GM23248 (cell line): ENCODE measurements at regions not wholly inside any gene's neighbourhood (a gene's known extent, or its start where the extent isn't known, plus 50 kb on each side); places are given as distances from the start of the nearest gene placed in this dataset.
"Not testable (repeated sequence)": the region's sequence is repeated elsewhere in the genome, so short reads cannot be mapped to it uniquely, and the experiment has no call there.

Experiments
- DNase-seq: peaks from one replicate; pipeline ENCODE4 v3.0.0-alpha.2; 2015
- H2AFZ ChIP-seq: fragments of 200-600 bp; sonication (generic); 2 replicates; pipeline ENCODE4 v1.6.1; 2016; ENCODE audit warnings: antibody characterized with exemption
- H3F3A ChIP-seq: fragments of 200-600 bp; sonication (generic); 2 replicates; pipeline ENCODE4 v1.6.1; 2016; ENCODE audit warnings: mild to moderate bottlenecking, antibody characterized with exemption, mixed run types; ENCODE audit not compliant: insufficient read depth
- H3K27ac ChIP-seq: fragments of 200-600 bp; sonication (generic); 2 replicates; pipeline ENCODE4 v1.5.1; 2016; ENCODE audit warnings: mild to moderate bottlenecking
- H3K27me3 ChIP-seq: fragments of 200-600 bp; sonication (generic); replicated peaks from 2 replicates; pipeline ENCODE4 v1.6.1; 2016; ENCODE audit warnings: mild to moderate bottlenecking; ENCODE audit not compliant: insufficient read depth
- H3K36me3 ChIP-seq: fragments of 200-600 bp; sonication (generic); 2 replicates; pipeline ENCODE4 v1.6.1; 2016; ENCODE audit warnings: low read depth, mild to moderate bottlenecking
- H3K4me1 ChIP-seq: fragments of 200-600 bp; sonication (generic); 2 replicates; pipeline ENCODE4 v1.6.1; 2016; ENCODE audit warnings: mild to moderate bottlenecking; ENCODE audit not compliant: insufficient read depth
- H3K4me2 ChIP-seq: fragments of 200-600 bp; sonication (generic); one replicate; pipeline ENCODE4 v1.6.1; 2016; ENCODE audit warnings: mild to moderate bottlenecking; ENCODE audit not compliant: unreplicated experiment
- H3K4me3 ChIP-seq: fragments of 200-600 bp; sonication (generic); 2 replicates; pipeline ENCODE4 v1.5.1; 2016; ENCODE audit warnings: mild to moderate bottlenecking
- H3K79me2 ChIP-seq: fragments of 200-600 bp; sonication (generic); 2 replicates; pipeline ENCODE4 v1.6.1; 2016; ENCODE audit warnings: mild to moderate bottlenecking; ENCODE audit not compliant: insufficient read depth
- H3K9ac ChIP-seq: fragments of 200-600 bp; sonication (generic); 2 replicates; pipeline ENCODE4 v1.6.1; 2016; ENCODE audit warnings: mild to moderate bottlenecking
- H3K9me2 ChIP-seq: fragments of 200-600 bp; sonication (generic); 2 replicates; pipeline ENCODE4 v1.6.1; 2016; ENCODE audit warnings: mixed run types, mild to moderate bottlenecking, moderate library complexity; ENCODE audit not compliant: insufficient read depth
- H3K9me3 ChIP-seq: fragments of 200-600 bp; sonication (generic); one replicate; pipeline ENCODE4 v1.6.1; 2017; ENCODE audit warnings: low read depth
- H4K20me1 ChIP-seq: fragments of 200-600 bp; sonication (generic); 2 replicates; pipeline ENCODE4 v1.6.0; 2016; ENCODE audit not compliant: insufficient read depth
- EZH2 ChIP-seq: fragments of 200-600 bp; sonication (generic); IDR thresholded peaks from 2 replicates; pipeline ENCODE4 v1.6.1; 2018; ENCODE audit warnings: antibody characterized with exemption, mild to moderate bottlenecking; ENCODE audit not compliant: insufficient read depth, poor library complexity, severe bottlenecking
- EZH2phosphoT487 ChIP-seq: fragments of 200-600 bp; sonication (generic); IDR thresholded peaks from 2 replicates; pipeline ENCODE4 v1.6.1; 2018; ENCODE audit warnings: antibody characterized with exemption, moderate library complexity, mild to moderate bottlenecking, low read depth; ENCODE audit not compliant: insufficient read depth
- WGBS, 2 experiments: methylation state at CpG; one replicate each; pipeline ENCODE4 v1.1.6; 2015 to 2017; ENCODE audit warnings: low lambda C conversion rate in 2 of 2, low coverage in 1 of 2; ENCODE audit errors: missing lambda C conversion rate in 2 of 2; 5-methylcytosine and 5-hydroxymethylcytosine counted together
- in situ Hi-C: fragments of 300-500 bp; cut with MboI; formaldehyde crosslinking; loops from 2 replicates; pipeline ENCODE4 v1.15.0; 2020

GRCh38 chr5:39657943-39658342 lies 233.2 kb upstream of the DAB2 start:
- no peak for DNase-seq

GRCh38 chr5:39656600-39656999 lies 231.8 kb upstream of the DAB2 start:
- Histone ChIP-seq H3K4me1 (peaks cover 9% of the 10 kb centered on the region), H2AFZ (no peak overlapping the region), H3K36me3 (no peaks in the 10 kb centered on the region), H3K9ac (no peak overlapping the region), H3K27me3 (no peaks in the 10 kb centered on the region), H3K4me3 (no peak overlapping the region), H3K9me3 (no peaks in the 10 kb centered on the region), H3K4me2 (no peak overlapping the region), H3K9me2 (no peaks in the 10 kb centered on the region), H4K20me1 (no peaks in the 10 kb centered on the region), H3F3A (no peaks in the 10 kb centered on the region; the same call in 1 of the 2 replicates), H3K79me2 (no peaks in the 10 kb centered on the region), H3K27ac (no peak overlapping the region)
- no peak for DNase-seq
- in situ Hi-C loops: no loop called here
- TF ChIP-seq EZH2 (no peak), EZH2phosphoT487 (no peak)

More at GRCh38 chr5:39657943-39658342, 233.2 kb upstream of the DAB2 start:
- peaks cover 12% of the 10 kb centered on the region for H3K4me1 ChIP-seq
- H3K27me3 ChIP-seq: no peaks in the 10 kb centered on the region
- no peaks in the 10 kb centered on the region for H3K79me2 ChIP-seq
- H2AFZ ChIP-seq: no peak overlapping the region
- TF ChIP-seq EZH2phosphoT487: no peak
- no peak overlapping the region for H3K4me2 ChIP-seq
- H3K9me2 ChIP-seq: no peaks in the 10 kb centered on the region
- H4K20me1 ChIP-seq: no peaks in the 10 kb centered on the region
- no peak overlapping the region for H3K27ac ChIP-seq
- H3K36me3 ChIP-seq: no peaks in the 10 kb centered on the region
- no peaks in the 10 kb centered on the region; the same call in 1 of the 2 replicates for H3F3A ChIP-seq
- H3K4me3 ChIP-seq: no peak overlapping the region
- no peaks in the 10 kb centered on the region for H3K9me3 ChIP-seq
- H3K9ac ChIP-seq: no peak overlapping the region
- 67 to 84% methylated on average over 1 of the region's 1 CpG for WGBS, 2 experiments
- in situ Hi-C loops: no loop called here

GRCh38 chr5:39654715-39655114 lies 229.9 kb upstream of the DAB2 start:
- H3K79me2 ChIP-seq: no peaks in the 10 kb centered on the region
- H3K4me3 ChIP-seq: no peak overlapping the region
- no peaks in the 10 kb centered on the region for H3K4me1 ChIP-seq
- in situ Hi-C loops: no loop called here
- no peak overlapping the region for H2AFZ ChIP-seq
- 57 to 62% methylated on average over 4 of the region's 4 CpGs for WGBS, 2 experiments
- no peak overlapping the region for H3K4me2 ChIP-seq
- no peak overlapping the region for H3K27ac ChIP-seq
- H3F3A ChIP-seq: peaks cover 5% of the 10 kb centered on the region; the same call in 1 of the 2 replicates
- no peak for TF ChIP-seq EZH2phosphoT487
- TF ChIP-seq EZH2: no peak
- H3K9me3 ChIP-seq: no peaks in the 10 kb centered on the region
- no peaks in the 10 kb centered on the region for H3K36me3 ChIP-seq
- H3K27me3 ChIP-seq: no peaks in the 10 kb centered on the region
- no peak overlapping the region for H3K9ac ChIP-seq
- no peak for DNase-seq
- no peaks in the 10 kb centered on the region for H4K20me1 ChIP-seq
- no peaks in the 10 kb centered on the region for H3K9me2 ChIP-seq

- H2AFZ ChIP-seq, H3K9me2 ChIP-seq, H3K4me3 ChIP-seq, H4K20me1 ChIP-seq, H3K9ac ChIP-seq, H3K9me3 ChIP-seq, H3K36me3 ChIP-seq, in situ Hi-C loops, H3F3A ChIP-seq, H3K27me3 ChIP-seq, DNase-seq, H3K4me2 ChIP-seq, H3K4me1 ChIP-seq, H3K79me2 ChIP-seq, H3K27ac ChIP-seq: not testable (repeated sequence)
- 65 to 68% methylated on average over 6 of the region's 6 CpGs for WGBS, 2 experiments
These were observed 227.7 kb upstream of the DAB2 start for GRCh38 chr5:39652481-39652880.

GRCh38 chr5:39652036-39652435 lies 227.3 kb upstream of the DAB2 start:
- no peak overlapping the region for H3K4me2 ChIP-seq
- no peaks in the 10 kb centered on the region for H3K4me1 ChIP-seq
- 87 to 90% methylated on average over 4 of the region's 4 CpGs for WGBS, 2 experiments
- in situ Hi-C loops: no loop called here
- DNase-seq: no peak
- no peak overlapping the region for H3K27ac ChIP-seq
- no peaks in the 10 kb centered on the region for H4K20me1 ChIP-seq
- TF ChIP-seq EZH2phosphoT487 (no peak), EZH2 (no peak)
- H3K9me3 ChIP-seq: no peaks in the 10 kb centered on the region
- H3K4me3 ChIP-seq: no peak overlapping the region
- H3F3A ChIP-seq: peaks cover 5% of the 10 kb centered on the region; the same call in 1 of the 2 replicates
- H3K36me3 ChIP-seq: no peaks in the 10 kb centered on the region
- no peaks in the 10 kb centered on the region for H3K27me3 ChIP-seq
- H3K9ac ChIP-seq: no peak overlapping the region
- H3K9me2 ChIP-seq: no peaks in the 10 kb centered on the region
- no peaks in the 10 kb centered on the region for H3K79me2 ChIP-seq
- no peak overlapping the region for H2AFZ ChIP-seq
